Amniotic stem cell (primary cell): ENCODE measurements at regions not wholly inside any gene's neighbourhood (a gene's known extent, or its start where the extent isn't known, plus 50 kb on each side); places are given as distances from the start of the nearest gene placed in this dataset.
"Not testable (repeated sequence)": the region's sequence is repeated elsewhere in the genome, so short reads cannot be mapped to it uniquely, and the experiment has no call there.

ENCODE experiments used
- DNase-seq: peaks from one replicate; lab custom pipeline; 2025; lab: John Stamatoyannopoulos, UW

GRCh38 chr5:10016559-10016958 is 233.1 kb downstream of the ATPSCKMT start:
- DNase-seq = not testable (repeated sequence)

GRCh38 chr5:10015681-10016080 is 234.0 kb downstream of the ATPSCKMT start:
- DNase-seq = not testable (repeated sequence)

GRCh38 chr5:10009802-10010201 is 239.9 kb downstream of the ATPSCKMT start:
- DNase-seq = no peak

GRCh38 chr5:9987101-9987500 is 262.6 kb downstream of the ATPSCKMT start:
- no peak for DNase-seq

GRCh38 chr5:9977070-9977469 is 272.6 kb downstream of the ATPSCKMT start:
- no peak for DNase-seq

GRCh38 chr5:9976621-9977020 is 273.1 kb downstream of the ATPSCKMT start:
- DNase-seq = no peak

- no peak for DNase-seq
These were observed 277.6 kb downstream of the ATPSCKMT start for GRCh38 chr5:9972059-9972458.

- no peak for DNase-seq
These were observed 278.4 kb downstream of the ATPSCKMT start for GRCh38 chr5:9971301-9971700.

- DNase-seq = no peak
These were observed 290.8 kb downstream of the ATPSCKMT start for GRCh38 chr5:9958914-9959313.

- DNase-seq = no peak
These were observed 292.5 kb downstream of the ATPSCKMT start for GRCh38 chr5:9957214-9957613.

GRCh38 chr5:9956725-9957124 is 293.0 kb downstream of the ATPSCKMT start:
- no peak for DNase-seq

GRCh38 chr5:9955586-9955985 is 294.1 kb downstream of the ATPSCKMT start:
- DNase-seq = no peak

- no peak for DNase-seq
These were observed 294.8 kb downstream of the ATPSCKMT start for GRCh38 chr5:9954869-9955268.

- DNase-seq = no peak
These were observed 296.0 kb downstream of the ATPSCKMT start for GRCh38 chr5:9953691-9954090.

- no peak for DNase-seq
These were observed 297.7 kb downstream of the ATPSCKMT start for GRCh38 chr5:9951865-9952516.

GRCh38 chr5:9947944-9948343 is 301.7 kb downstream of the ATPSCKMT start:
- no peak for DNase-seq

- no peak for DNase-seq
These were observed 302.4 kb downstream of the ATPSCKMT start for GRCh38 chr5:9947225-9947714.

GRCh38 chr5:9932770-9933169 is 302.6 kb upstream of the TAS2R1 start:
- no peak for DNase-seq

GRCh38 chr5:9930156-9930555 is 300.0 kb upstream of the TAS2R1 start:
- no peak for DNase-seq

GRCh38 chr5:9928326-9928725 is 298.2 kb upstream of the TAS2R1 start:
- no peak for DNase-seq

GRCh38 chr5:9927521-9927997 is 297.4 kb upstream of the TAS2R1 start:
- DNase-seq = no peak

GRCh38 chr5:9927106-9927505 is 297.0 kb upstream of the TAS2R1 start:
- DNase-seq = no peak

GRCh38 chr5:9924614-9925013 is 294.5 kb upstream of the TAS2R1 start:
- DNase-seq = peak; percentile 81

GRCh38 chr5:9922719-9923118 is 292.6 kb upstream of the TAS2R1 start:
- DNase-seq = no peak
